GM12875 (cell line): ENCODE measurements at regions not wholly inside any gene's neighbourhood (a gene's known extent, or its start where the extent isn't known, plus 50 kb on each side); places are given as distances from the start of the nearest gene placed in this dataset.

Experiments used
- H3K4me3 ChIP-seq: one replicate; pipeline ENCODE4 v1.5.1; 2011; ENCODE audit warnings: low read depth, low read length, control low read depth
- TF ChIP-seq, protein P1 (sequence below): IDR thresholded peaks from 2 replicates; pipeline ENCODE4 v1.5.1; 2011; ENCODE audit warnings: low read depth, mild to moderate bottlenecking, control low read depth, inconsistent platforms, low read length, moderate library complexity, borderline replicate concordance; ENCODE audit not compliant: insufficient read depth

DNA sequence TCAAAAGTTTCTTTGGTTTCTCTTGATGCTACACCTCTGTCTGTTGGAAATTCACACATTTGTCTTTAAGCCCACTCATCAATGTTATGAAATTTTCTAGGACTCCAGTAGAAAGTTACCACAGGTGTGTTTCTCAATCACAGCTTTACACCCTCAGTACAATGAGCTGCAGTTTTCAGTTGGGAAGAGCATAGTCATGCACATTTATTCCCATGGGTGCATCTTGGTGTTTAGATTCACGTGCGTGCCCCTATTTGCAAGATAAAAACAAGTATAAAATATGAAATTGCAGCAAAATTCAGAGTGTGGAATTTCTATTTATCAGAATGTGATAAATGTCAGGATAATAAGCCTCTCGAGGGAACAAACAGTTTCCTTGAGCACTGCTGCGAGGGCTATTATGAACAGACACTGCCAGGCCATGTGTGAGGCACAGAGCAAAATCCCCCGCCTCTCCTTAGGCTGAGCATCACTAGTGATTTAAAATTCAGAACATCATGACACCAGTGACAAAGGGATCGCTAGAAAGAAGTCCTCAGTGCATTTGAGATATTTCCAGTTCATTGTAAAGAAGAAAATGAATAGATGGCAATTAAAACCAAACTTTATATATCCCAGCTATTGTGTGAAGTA is 512.2 kb upstream of the TCF4 start:
- TF ChIP-seq, protein P1, sequence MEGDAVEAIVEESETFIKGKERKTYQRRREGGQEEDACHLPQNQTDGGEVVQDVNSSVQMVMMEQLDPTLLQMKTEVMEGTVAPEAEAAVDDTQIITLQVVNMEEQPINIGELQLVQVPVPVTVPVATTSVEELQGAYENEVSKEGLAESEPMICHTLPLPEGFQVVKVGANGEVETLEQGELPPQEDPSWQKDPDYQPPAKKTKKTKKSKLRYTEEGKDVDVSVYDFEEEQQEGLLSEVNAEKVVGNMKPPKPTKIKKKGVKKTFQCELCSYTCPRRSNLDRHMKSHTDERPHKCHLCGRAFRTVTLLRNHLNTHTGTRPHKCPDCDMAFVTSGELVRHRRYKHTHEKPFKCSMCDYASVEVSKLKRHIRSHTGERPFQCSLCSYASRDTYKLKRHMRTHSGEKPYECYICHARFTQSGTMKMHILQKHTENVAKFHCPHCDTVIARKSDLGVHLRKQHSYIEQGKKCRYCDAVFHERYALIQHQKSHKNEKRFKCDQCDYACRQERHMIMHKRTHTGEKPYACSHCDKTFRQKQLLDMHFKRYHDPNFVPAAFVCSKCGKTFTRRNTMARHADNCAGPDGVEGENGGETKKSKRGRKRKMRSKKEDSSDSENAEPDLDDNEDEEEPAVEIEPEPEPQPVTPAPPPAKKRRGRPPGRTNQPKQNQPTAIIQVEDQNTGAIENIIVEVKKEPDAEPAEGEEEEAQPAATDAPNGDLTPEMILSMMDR, result no peak

GRCh38 chr18:56097621-56098020 is 509.6 kb upstream of the TCF4 start:
- TF ChIP-seq, protein P1, result no peak
- no peak overlapping the region for H3K4me3 ChIP-seq

More for the DNA sequence above, 512.2 kb upstream of the TCF4 start:
- no peak overlapping the region for H3K4me3 ChIP-seq

DNA sequence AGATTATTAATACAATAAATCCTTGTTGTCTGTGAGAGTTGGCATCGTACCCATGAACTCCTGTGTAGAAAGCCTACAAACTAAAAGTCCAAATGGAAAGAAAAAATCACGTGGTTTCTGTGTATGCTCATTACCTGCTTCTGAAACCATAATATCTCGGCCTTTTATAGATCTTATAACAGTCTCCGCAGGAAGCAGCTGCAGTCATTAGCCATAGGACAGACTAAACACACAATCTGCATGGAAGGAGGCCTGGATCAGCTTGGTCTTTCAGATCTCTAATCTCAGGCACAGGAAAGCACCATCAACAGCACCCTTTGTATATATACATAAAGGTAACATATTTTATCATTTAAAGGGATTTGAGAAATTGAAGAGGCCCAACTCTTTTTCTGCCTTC is 508.9 kb upstream of the TCF4 start:
- H3K4me3 ChIP-seq, result no peak overlapping the region
- TF ChIP-seq, protein P1, result no peak

DNA sequence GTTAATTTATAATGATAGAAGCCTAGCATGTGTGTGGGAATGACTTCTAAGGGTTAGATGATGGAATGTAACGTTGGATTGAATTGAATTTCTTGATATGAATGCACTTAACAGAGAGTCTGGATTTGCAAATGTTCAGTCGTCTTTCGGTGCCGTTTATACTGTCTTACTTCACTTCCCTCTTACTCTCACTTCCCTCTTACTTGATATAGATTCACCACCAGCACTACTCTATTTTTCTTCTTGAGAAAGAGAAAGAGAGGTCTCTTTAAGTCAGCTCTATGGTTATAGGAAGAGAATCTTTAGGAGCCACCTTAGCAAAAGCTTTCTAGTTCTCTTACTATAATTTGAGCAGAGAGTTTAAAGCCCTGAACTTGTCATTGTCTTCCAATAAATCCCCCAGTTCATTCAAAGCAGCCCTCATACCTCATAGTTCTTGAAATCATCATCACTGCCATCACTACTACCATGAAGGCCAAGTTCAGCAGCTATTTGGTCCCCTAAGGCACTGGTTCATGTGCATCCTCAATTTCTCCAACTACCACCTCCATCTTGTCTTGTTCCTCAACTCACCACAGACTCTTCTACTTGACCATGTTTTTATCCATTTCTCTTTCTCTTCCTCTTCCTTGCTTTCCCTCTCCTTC is 501.7 kb upstream of the TCF4 start:
- H3K4me3 ChIP-seq, result no peak overlapping the region
- TF ChIP-seq, protein P1, result no peak

- TF ChIP-seq, protein P1, result no peak
- H3K4me3 ChIP-seq, result no peak overlapping the region
Observed at GRCh38 chr18:56086786-56087185, 498.8 kb upstream of the TCF4 start.

- TF ChIP-seq, protein P1, result no peak
- H3K4me3 ChIP-seq, result no peak overlapping the region
Observed at GRCh38 chr18:56086176-56086575, 498.2 kb upstream of the TCF4 start.

- TF ChIP-seq, protein P1, result no peak
- H3K4me3 ChIP-seq, result no peak overlapping the region
Observed at GRCh38 chr18:56085551-56085950, 497.6 kb upstream of the TCF4 start.
